ENCODE measurements at regions not wholly inside any gene's neighbourhood (a gene's known extent, or its start where the extent isn't known, plus 50 kb on each side); places are given as distances from the start of the nearest gene placed in this dataset.

DNA sequence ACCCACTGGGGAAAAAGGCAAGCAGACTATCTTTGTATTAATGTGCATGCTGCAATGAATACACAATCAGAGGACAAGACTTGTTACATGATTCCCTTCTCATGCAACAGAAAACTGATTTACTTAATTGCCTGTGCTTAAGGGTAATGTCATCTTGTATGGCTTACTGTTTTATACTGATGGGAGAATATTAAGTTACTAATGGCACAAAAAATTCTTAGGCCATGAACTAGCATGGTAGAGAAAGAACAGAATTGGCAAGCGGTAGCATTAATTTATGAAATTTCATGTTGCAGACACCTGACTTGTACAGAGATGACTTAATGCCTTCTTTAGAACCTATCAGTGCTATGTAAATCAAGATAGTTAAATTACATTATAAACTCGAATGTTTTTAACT is 282.3 kb downstream of the CNTN3 start (continued):
- TF ChIP-seq, protein P1, sequence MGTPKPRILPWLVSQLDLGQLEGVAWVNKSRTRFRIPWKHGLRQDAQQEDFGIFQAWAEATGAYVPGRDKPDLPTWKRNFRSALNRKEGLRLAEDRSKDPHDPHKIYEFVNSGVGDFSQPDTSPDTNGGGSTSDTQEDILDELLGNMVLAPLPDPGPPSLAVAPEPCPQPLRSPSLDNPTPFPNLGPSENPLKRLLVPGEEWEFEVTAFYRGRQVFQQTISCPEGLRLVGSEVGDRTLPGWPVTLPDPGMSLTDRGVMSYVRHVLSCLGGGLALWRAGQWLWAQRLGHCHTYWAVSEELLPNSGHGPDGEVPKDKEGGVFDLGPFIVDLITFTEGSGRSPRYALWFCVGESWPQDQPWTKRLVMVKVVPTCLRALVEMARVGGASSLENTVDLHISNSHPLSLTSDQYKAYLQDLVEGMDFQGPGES (IDR thresholded peaks at IDR 0.05; ENCODE audit: low read depth, low read length): no peak

DNA sequence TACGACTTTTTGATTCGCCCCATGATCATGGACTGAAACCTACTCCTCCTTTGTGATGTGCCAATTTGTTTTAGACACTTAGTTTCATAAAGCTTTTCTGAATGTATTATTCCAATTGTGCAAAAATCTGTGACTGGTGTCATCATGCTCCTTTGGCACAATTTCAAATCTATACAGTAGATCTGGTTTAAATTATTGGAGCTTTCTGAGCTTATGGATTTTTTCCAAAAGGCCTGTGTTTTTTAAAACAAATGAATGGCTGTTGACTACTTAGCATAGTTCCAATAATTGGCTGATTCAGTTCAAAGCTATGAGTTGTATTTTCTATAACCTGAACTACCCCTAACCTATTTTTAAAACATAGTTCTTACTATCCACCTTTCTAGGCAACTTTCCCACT is 282.7 kb downstream of the CNTN3 start:
- Histone ChIP-seq H3F3A (replicated peaks; ENCODE audit: insufficient read depth) (no peaks in the 10 kb centered on the region), H3K4me3 (ENCODE audit: low read depth in 2 of 2, low read length in 1 of 2) (no peak overlapping the region), H3K27ac (ENCODE audit: low read depth in 2 of 2, low read length in 1 of 2) (peak overlapping the region in 1 of 2 experiments; percentile 43; a peak in 1 of 4 replicates), H4K20me1 (ENCODE audit: insufficient read depth) (no peaks in the 10 kb centered on the region), H3K36me3 (replicated peaks in 1 of 2; ENCODE audit: control insufficient read depth in 1 of 2, insufficient read depth in 2 of 2, low read length in 1 of 2) (no peaks in the 10 kb centered on the region), H3K4me2 (no peak overlapping the region), H3K4me1 (ENCODE audit: control insufficient read depth in 1 of 2, insufficient read depth in 2 of 2, low read depth in 1 of 2, low read length in 1 of 2) (peaks cover 0 to 11% of the 10 kb centered on the region in 2 experiments; a peak in 2 of 4 replicates), H3K9ac (no peak overlapping the region), H3K9me2 (no peaks in the 10 kb centered on the region), H3K27me3 (ENCODE audit: insufficient read depth) (no peaks in the 10 kb centered on the region), H2AFZ (ENCODE audit: low read depth) (no peak overlapping the region), H3K79me2 (ENCODE audit: insufficient read depth) (no peaks in the 10 kb centered on the region), H3K9me3 (no peaks in the 10 kb centered on the region)
- 69% methylated on average over 2 of the region's 2 CpGs for WGBS (ENCODE audit: low lambda C conversion rate)
- DNase-seq: no peak
- CTCF ChIA-PET: no interaction called here
- POLR2A ChIA-PET: no interaction called here
- TF ChIP-seq EP300 (IDR thresholded peaks at IDR 0.05; ENCODE audit: borderline replicate concordance in 1 of 2, low read depth in 1 of 2, low read length in 1 of 2) (0 out of 4 replicates have a peak, but pooled peaks of 1 of the 2 experiments have one; percentile 7), REST (IDR thresholded peaks at IDR 0.05; ENCODE audit: low read depth, low read length) (no peak), JUND (IDR thresholded peaks at IDR 0.05) (0 out of 2 replicates have a peak, but pooled peaks have one; percentile 10), TCF12 (IDR thresholded peaks at IDR 0.05) (0 out of 2 replicates have a peak, but pooled peaks have one; percentile 7), POLR2AphosphoS5 (IDR thresholded peaks at IDR 0.05; ENCODE audit: low read depth, low read length) (no peak)

DNA sequence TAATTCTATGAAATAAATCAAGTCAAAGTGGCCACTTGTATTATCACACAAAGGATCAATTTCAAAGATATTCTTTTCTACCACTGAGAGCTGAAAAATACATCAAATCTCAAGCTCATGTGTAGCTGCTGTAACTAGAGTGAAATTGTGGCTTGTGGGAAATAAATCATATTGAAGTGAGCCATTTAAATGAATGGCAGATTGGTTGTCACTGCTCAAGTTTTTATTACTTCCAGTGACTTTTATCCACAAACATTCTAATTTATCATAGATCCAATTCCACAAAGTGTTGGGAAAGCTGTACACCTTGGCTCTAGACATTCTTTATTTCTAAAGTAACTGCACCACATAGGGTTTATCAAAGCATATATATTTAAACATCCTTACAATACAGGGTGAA is 285.4 kb downstream of the CNTN3 start:
- no peak for DNase-seq
- no peak overlapping the region for H3K9ac ChIP-seq
- H3F3A ChIP-seq (replicated peaks; ENCODE audit: insufficient read depth): no peaks in the 10 kb centered on the region
- no peak overlapping the region for H3K27ac ChIP-seq (ENCODE audit: low read depth in 2 of 2, low read length in 1 of 2)
- no peaks in the 10 kb centered on the region for H4K20me1 ChIP-seq (ENCODE audit: insufficient read depth)
- no peaks in the 10 kb centered on the region for H3K9me2 ChIP-seq
- TF ChIP-seq RXRA (IDR thresholded peaks at IDR 0.05; ENCODE audit: borderline replicate concordance, low read depth): no peak
- TF ChIP-seq, protein P1 (IDR thresholded peaks at IDR 0.05; ENCODE audit: low read depth, low read length): no peak
- no peak for TF ChIP-seq GABPA (IDR thresholded peaks at IDR 0.05; ENCODE audit: low read depth)
- TF ChIP-seq MXI1 (IDR thresholded peaks at IDR 0.05; ENCODE audit: low read depth, low read length): no peak
- no peak for TF ChIP-seq MEF2A (IDR thresholded peaks at IDR 0.05; ENCODE audit: borderline replicate concordance, low read depth)
- TF ChIP-seq FOXM1 (IDR thresholded peaks at IDR 0.05; ENCODE audit: low read depth): no peak
- TF ChIP-seq EZH2phosphoT487 (IDR thresholded peaks at IDR 0.05; ENCODE audit: borderline replicate concordance, low read depth): no peak
- TF ChIP-seq, protein P2, sequence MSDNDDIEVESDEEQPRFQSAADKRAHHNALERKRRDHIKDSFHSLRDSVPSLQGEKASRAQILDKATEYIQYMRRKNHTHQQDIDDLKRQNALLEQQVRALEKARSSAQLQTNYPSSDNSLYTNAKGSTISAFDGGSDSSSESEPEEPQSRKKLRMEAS (IDR thresholded peaks at IDR 0.05; ENCODE audit: low read depth): no peak
- no peak for TF ChIP-seq NRF1 (IDR thresholded peaks at IDR 0.05; ENCODE audit: low read depth, low read length)
- TF ChIP-seq EP300 (IDR thresholded peaks at IDR 0.05; ENCODE audit: borderline replicate concordance in 1 of 2, low read depth in 1 of 2, low read length in 1 of 2): no peak
- TF ChIP-seq TAF1 (IDR thresholded peaks at IDR 0.05; ENCODE audit: borderline replicate concordance, low read depth, low read length): no peak
- peaks cover 0 to 11% of the 10 kb centered on the region in 2 experiments; a peak in 2 of 4 replicates for H3K4me1 ChIP-seq (ENCODE audit: control insufficient read depth in 1 of 2, insufficient read depth in 2 of 2, low read depth in 1 of 2, low read length in 1 of 2)
- H3K36me3 ChIP-seq (replicated peaks in 1 of 2; ENCODE audit: control insufficient read depth in 1 of 2, insufficient read depth in 2 of 2, low read length in 1 of 2): no peaks in the 10 kb centered on the region
- H2AFZ ChIP-seq (ENCODE audit: low read depth): no peak overlapping the region
- H3K4me3 ChIP-seq (ENCODE audit: low read depth in 2 of 2, low read length in 1 of 2): no peak overlapping the region
- H3K27me3 ChIP-seq (ENCODE audit: insufficient read depth): no peaks in the 10 kb centered on the region
- no peak overlapping the region for H3K4me2 ChIP-seq
- ChIA-PET POLR2A (no interaction called here), CTCF (no interaction called here)
- H3K79me2 ChIP-seq (ENCODE audit: insufficient read depth): no peaks in the 10 kb centered on the region
- H3K9me3 ChIP-seq: no peaks in the 10 kb centered on the region
